ENCODE measurements at regions not wholly inside any gene's neighbourhood (a gene's known extent, or its start where the extent isn't known, plus 50 kb on each side); places are given as distances from the start of the nearest gene placed in this dataset.

DNA sequence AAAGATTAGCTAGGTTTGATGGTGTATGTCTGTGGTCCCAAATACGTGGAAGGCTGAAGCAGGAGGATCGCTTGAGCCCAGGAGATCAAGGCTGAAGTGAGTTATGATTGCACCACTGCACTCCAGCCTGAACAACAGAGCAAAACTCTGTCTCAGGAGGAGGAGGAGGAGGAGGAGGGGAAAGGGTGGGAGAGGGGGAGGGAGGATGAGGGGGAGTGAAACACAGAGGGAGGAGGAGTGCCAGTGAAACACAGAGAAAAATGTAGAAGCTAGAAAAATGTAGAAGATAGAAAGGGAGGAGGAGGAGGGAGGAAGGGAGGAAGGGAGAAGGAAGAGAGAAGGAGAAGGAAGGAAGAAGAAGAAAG lies 387.5 kb downstream of the MTX2 start:
- peaks cover 0 to 4% (median 0%) of the 10 kb centered on the region in 3 donors for H3K4me1 Mint-ChIP-seq
- ATAC-seq (ENCODE audit: low read depth in 2 of 2) (no peak), DNase-seq (no peak)
- no peak overlapping the region for H3K27ac Mint-ChIP-seq
- H3K9me3 Mint-ChIP-seq: peaks cover 0 to 1% (median 0%) of the 10 kb centered on the region in 7 donors
- no peak overlapping the region for H3K4me3 Mint-ChIP-seq
- peaks cover 59 to 82% (median 61%) of the 10 kb centered on the region in 3 donors for H3K27me3 Mint-ChIP-seq
- no peaks in the 10 kb centered on the region for H3K36me3 Mint-ChIP-seq

GRCh38 chr2:176657393-176657792 lies 388.2 kb downstream of the MTX2 start:
- no peak overlapping the region for H3K4me3 Mint-ChIP-seq
- H3K27me3 Mint-ChIP-seq: peaks cover 57 to 83% (median 58%) of the 10 kb centered on the region in 3 donors
- H3K36me3 Mint-ChIP-seq: no peaks in the 10 kb centered on the region
- DNase-seq (no peak), ATAC-seq (ENCODE audit: low read depth in 2 of 2) (no peak)
- H3K27ac Mint-ChIP-seq: no peak overlapping the region
- H3K4me1 Mint-ChIP-seq: peaks cover 0 to 1% (median 0%) of the 10 kb centered on the region in 3 donors
- H3K9me3 Mint-ChIP-seq: peaks cover 0 to 1% (median 0%) of the 10 kb centered on the region in 7 donors

DNA sequence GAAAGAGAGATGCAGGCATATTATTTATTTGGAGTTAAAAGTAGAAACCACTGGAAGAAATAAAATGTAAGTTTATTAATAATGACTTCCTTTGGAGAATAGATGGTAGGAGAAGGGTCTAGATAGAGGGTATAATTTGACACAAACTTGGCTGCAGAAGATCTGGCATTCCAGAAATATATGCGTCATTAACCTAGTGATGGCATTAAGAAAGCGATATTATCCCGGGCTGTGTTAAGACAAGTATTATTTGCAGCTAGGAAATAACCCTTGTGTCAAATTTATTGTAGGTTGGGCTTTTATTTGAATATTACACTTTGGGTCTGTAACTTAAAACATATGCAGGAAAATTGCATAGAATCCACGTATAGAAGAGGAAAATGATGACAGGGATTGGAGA lies 389.5 kb downstream of the MTX2 start:
- H3K9me3 Mint-ChIP-seq: peaks cover 0 to 1% (median 0%) of the 10 kb centered on the region in 7 donors
- H3K36me3 Mint-ChIP-seq: no peaks in the 10 kb centered on the region
- H3K4me1 Mint-ChIP-seq: no peaks in the 10 kb centered on the region
- no peak overlapping the region for H3K27ac Mint-ChIP-seq
- H3K4me3 Mint-ChIP-seq: no peak overlapping the region
- peaks cover 55 to 86% (median 56%) of the 10 kb centered on the region in 3 donors for H3K27me3 Mint-ChIP-seq
- ATAC-seq (ENCODE audit: low read depth in 2 of 2) (no peak), DNase-seq (no peak)

DNA sequence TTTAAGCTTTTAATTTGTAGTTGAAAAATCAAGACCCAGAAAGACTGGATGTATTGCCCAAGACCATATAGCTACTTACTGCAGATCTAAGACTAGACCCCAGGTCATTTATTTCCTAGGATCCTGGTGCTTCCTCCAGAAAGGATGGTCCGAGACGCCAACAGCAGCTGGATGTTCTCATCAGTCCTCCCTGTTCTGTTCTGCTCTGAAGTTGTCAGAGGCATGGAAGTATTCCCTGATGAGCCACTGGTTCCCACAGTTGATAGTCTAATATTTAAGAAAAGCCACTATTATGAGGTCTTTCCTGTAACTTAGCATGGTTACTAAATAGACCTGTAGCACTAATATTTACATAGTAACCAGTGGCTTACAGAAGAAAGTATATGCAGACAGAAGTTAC lies 393.5 kb downstream of the MTX2 start:
- ATAC-seq (ENCODE audit: low read depth in 2 of 2): no peak
- Mint-ChIP-seq H3K27me3 (peaks cover 40 to 50% (median 49%) of the 10 kb centered on the region in 3 donors), H3K4me1 (no peaks in the 10 kb centered on the region), H3K36me3 (no peaks in the 10 kb centered on the region), H3K27ac (no peak overlapping the region), H3K4me3 (no peak overlapping the region), H3K9me3 (peaks cover 0 to 1% (median 0%) of the 10 kb centered on the region in 7 donors)
- DNase-seq: no peak

GRCh38 chr2:176664478-176664877 lies 395.2 kb downstream of the MTX2 start:
- Mint-ChIP-seq H3K4me1 (no peaks in the 10 kb centered on the region), H3K27ac (no peak overlapping the region), H3K36me3 (no peaks in the 10 kb centered on the region), H3K9me3 (peaks cover 0 to 1% (median 0%) of the 10 kb centered on the region in 7 donors), H3K27me3 (peaks cover 38 to 48% (median 43%) of the 10 kb centered on the region in 3 donors), H3K4me3 (no peak overlapping the region)
- ATAC-seq (ENCODE audit: low read depth in 2 of 2) (no peak), DNase-seq (no peak)

- H3K27ac Mint-ChIP-seq: no peak overlapping the region
- DNase-seq: no peak
- peaks cover 0 to under 1% (median 0%) of the 10 kb centered on the region in 7 donors for H3K9me3 Mint-ChIP-seq
- H3K4me1 Mint-ChIP-seq: no peaks in the 10 kb centered on the region
- ATAC-seq (ENCODE audit: low read depth in 2 of 2): no peak
- H3K27me3 Mint-ChIP-seq: peaks cover 36 to 46% (median 41%) of the 10 kb centered on the region in 3 donors
- H3K4me3 Mint-ChIP-seq: no peak overlapping the region
- H3K36me3 Mint-ChIP-seq: no peaks in the 10 kb centered on the region
These were observed 395.8 kb downstream of the MTX2 start for GRCh38 chr2:176665086-176665485.

GRCh38 chr2:176668912-176669311 lies 399.7 kb downstream of the MTX2 start:
- H3K27me3 Mint-ChIP-seq: peaks cover 9 to 29% (median 23%) of the 10 kb centered on the region in 3 donors
- ATAC-seq (ENCODE audit: low read depth in 2 of 2) (no peak), DNase-seq (no peak)
- no peaks in the 10 kb centered on the region for H3K4me1 Mint-ChIP-seq
- H3K4me3 Mint-ChIP-seq: no peak overlapping the region
- H3K27ac Mint-ChIP-seq: no peak overlapping the region
- H3K36me3 Mint-ChIP-seq: no peaks in the 10 kb centered on the region
- no peaks in the 10 kb centered on the region for H3K9me3 Mint-ChIP-seq

GRCh38 chr2:176669398-176670174 lies 400.3 kb downstream of the MTX2 start:
- H3K36me3 Mint-ChIP-seq: no peaks in the 10 kb centered on the region
- no peak for ATAC-seq (ENCODE audit: low read depth in 2 of 2)
- H3K9me3 Mint-ChIP-seq: no peaks in the 10 kb centered on the region
- DNase-seq: no peak
- no peak overlapping the region for H3K27ac Mint-ChIP-seq
- H3K4me1 Mint-ChIP-seq: no peaks in the 10 kb centered on the region
- peaks cover 8 to 27% (median 23%) of the 10 kb centered on the region in 3 donors for H3K27me3 Mint-ChIP-seq
- H3K4me3 Mint-ChIP-seq: no peak overlapping the region

- Mint-ChIP-seq H3K4me3 (no peak overlapping the region), H3K36me3 (no peaks in the 10 kb centered on the region), H3K27me3 (peaks cover 5 to 31% (median 27%) of the 10 kb centered on the region in 3 donors), H3K4me1 (no peaks in the 10 kb centered on the region), H3K9me3 (no peaks in the 10 kb centered on the region), H3K27ac (no peak overlapping the region)
- DNase-seq (no peak), ATAC-seq (ENCODE audit: low read depth in 2 of 2) (no peak)
These were observed 406.2 kb downstream of the MTX2 start for GRCh38 chr2:176675271-176675949.

DNA sequence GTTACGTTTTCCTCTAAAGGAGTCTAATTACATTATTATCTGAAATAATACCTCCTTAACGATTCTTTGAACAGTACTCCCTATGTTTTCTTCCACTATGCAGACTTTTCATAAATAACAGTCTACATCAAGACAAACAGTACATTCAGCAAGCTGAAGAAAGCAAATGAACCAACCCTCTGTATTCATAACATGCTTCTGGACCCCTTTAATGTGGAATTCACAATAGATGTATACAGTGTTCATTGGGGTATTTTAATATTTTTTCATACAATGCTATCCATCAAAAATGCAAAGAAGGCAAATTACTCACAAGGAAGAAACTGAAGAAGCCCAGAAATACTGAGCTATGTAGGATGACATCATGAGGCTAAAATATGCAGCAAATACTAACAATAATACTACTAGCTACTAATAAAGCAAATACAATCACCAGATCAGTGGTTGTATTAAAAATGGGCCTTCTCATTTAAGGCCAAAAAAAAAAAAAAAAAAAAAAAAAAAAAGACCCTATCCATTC lies 408.6 kb downstream of the MTX2 start:
- Mint-ChIP-seq H3K4me3 (no peak overlapping the region), H3K4me1 (no peaks in the 10 kb centered on the region), H3K36me3 (no peaks in the 10 kb centered on the region), H3K27me3 (peaks cover 9 to 43% (median 32%) of the 10 kb centered on the region in 3 donors), H3K9me3 (no peaks in the 10 kb centered on the region), H3K27ac (no peak overlapping the region)
- no peak for ATAC-seq (ENCODE audit: low read depth in 2 of 2)
- DNase-seq: no peak

GRCh38 chr2:176678571-176678970 lies 409.3 kb downstream of the MTX2 start:
- Mint-ChIP-seq H3K27me3 (peaks cover 16 to 50% (median 37%) of the 10 kb centered on the region in 3 donors), H3K36me3 (no peaks in the 10 kb centered on the region), H3K4me3 (no peak overlapping the region), H3K9me3 (no peaks in the 10 kb centered on the region), H3K4me1 (no peaks in the 10 kb centered on the region), H3K27ac (no peak overlapping the region)
- ATAC-seq (ENCODE audit: low read depth in 2 of 2) (no peak), DNase-seq (no peak)

GRCh38 chr2:176679061-176679669 lies 409.9 kb downstream of the MTX2 start:
- no peak overlapping the region for H3K27ac Mint-ChIP-seq
- H3K36me3 Mint-ChIP-seq: no peaks in the 10 kb centered on the region
- no peak overlapping the region for H3K4me3 Mint-ChIP-seq
- ATAC-seq (ENCODE audit: low read depth in 2 of 2) (no peak), DNase-seq (no peak)
- peaks cover 17 to 53% (median 35%) of the 10 kb centered on the region in 3 donors for H3K27me3 Mint-ChIP-seq
- H3K9me3 Mint-ChIP-seq: no peaks in the 10 kb centered on the region
- no peaks in the 10 kb centered on the region for H3K4me1 Mint-ChIP-seq

DNA sequence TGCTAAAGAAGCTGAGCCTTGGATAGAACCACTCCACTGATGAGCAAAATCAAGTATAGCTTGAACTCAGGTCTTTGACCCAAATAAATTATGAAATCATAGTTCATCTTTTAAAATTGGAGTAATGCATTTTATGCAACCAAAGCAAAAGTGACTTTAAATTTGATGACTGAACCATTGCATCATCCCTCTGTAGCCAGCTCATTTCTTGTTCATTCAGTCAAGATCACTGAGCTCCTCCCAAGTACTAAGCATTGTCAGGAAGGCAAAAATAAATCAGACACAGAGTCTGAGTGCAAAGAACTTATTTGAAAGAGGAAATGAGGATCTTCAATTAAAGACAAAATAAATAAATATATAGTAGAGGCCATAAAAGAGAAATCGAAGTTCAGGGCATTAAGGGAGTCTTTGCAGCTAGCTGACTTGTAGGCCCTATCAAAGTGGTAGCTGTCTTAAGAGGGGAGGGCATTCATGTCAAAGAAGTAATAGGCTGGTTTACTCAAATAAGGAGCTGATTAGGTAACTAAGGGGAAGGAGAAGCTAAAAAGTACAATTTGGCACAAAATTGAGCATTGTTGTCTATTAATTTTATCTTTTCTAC lies 411.8 kb downstream of the MTX2 start:
- Mint-ChIP-seq H3K36me3 (no peaks in the 10 kb centered on the region), H3K27ac (no peak overlapping the region), H3K4me3 (no peak overlapping the region), H3K27me3 (peaks cover 26 to 58% (median 44%) of the 10 kb centered on the region in 3 donors), H3K4me1 (no peaks in the 10 kb centered on the region), H3K9me3 (no peaks in the 10 kb centered on the region)
- DNase-seq (no peak), ATAC-seq (ENCODE audit: low read depth in 2 of 2) (no peak)
